ENCODE measurements at regions not wholly inside any gene's neighbourhood (a gene's known extent, or its start where the extent isn't known, plus 50 kb on each side); places are given as distances from the start of the nearest gene placed in this dataset.

DNA sequence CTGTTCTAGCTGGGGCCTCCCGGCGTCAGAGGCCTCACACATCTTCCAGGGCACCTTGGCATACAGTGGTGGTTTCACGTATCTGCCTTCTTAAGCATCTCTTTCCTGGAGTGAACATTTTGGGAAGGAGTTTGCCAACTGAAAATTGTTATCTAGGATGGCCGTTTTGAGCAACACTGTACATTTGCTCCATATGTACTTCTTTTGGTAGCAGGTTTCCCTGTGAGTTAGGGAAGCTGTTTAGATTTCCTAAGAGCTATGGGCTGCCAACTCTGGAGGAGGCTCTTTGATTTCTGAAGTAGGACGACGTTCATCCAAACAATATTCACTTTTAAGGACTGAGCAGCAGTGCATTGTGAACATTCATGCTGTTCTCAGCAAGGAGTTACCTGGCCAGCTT is 665.9 kb downstream of the SQOR start:
- TF ChIP-seq, protein P1, sequence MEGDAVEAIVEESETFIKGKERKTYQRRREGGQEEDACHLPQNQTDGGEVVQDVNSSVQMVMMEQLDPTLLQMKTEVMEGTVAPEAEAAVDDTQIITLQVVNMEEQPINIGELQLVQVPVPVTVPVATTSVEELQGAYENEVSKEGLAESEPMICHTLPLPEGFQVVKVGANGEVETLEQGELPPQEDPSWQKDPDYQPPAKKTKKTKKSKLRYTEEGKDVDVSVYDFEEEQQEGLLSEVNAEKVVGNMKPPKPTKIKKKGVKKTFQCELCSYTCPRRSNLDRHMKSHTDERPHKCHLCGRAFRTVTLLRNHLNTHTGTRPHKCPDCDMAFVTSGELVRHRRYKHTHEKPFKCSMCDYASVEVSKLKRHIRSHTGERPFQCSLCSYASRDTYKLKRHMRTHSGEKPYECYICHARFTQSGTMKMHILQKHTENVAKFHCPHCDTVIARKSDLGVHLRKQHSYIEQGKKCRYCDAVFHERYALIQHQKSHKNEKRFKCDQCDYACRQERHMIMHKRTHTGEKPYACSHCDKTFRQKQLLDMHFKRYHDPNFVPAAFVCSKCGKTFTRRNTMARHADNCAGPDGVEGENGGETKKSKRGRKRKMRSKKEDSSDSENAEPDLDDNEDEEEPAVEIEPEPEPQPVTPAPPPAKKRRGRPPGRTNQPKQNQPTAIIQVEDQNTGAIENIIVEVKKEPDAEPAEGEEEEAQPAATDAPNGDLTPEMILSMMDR (IDR thresholded peaks at IDR 0.05; ENCODE audit: low read depth, low read length, poor library complexity, severe bottlenecking): no peak
- TF ChIP-seq EZH2phosphoT487 (IDR thresholded peaks at IDR 0.05; ENCODE audit: borderline replicate concordance, low read length): no peak
